Activated CD4-positive, alpha-beta T cell treated with anti-CD3 and anti-CD28 coated beads, Interleukin-2, Interleukin-6, amounts not matched to agents 100 ng/mL and 50 ng/mL, durations not matched to agents 16 hours and 8 hours (primary cell): ENCODE measurements at regions not wholly inside any gene's neighbourhood (a gene's known extent, or its start where the extent isn't known, plus 50 kb on each side); places are given as distances from the start of the nearest gene placed in this dataset.
"Not testable (repeated sequence)": the region's sequence is repeated elsewhere in the genome, so short reads cannot be mapped to it uniquely, and the experiment has no call there.

ENCODE experiments used
- DNase-seq: peaks from one replicate; pipeline ENCODE4 v3.0.0-alpha.2; 2020

GRCh38 chr13:69264362-69265334, 843.0 kb upstream of the ATXN8OS start:
- DNase-seq, result no peak

GRCh38 chr13:69243366-69243765, 864.3 kb upstream of the ATXN8OS start:
- DNase-seq, result no peak

GRCh38 chr13:69234171-69234570, 873.5 kb upstream of the ATXN8OS start:
- DNase-seq, result no peak

GRCh38 chr13:69226427-69226826, 881.2 kb upstream of the ATXN8OS start:
- no peak for DNase-seq

GRCh38 chr13:69221633-69222498, 885.8 kb upstream of the ATXN8OS start:
- not testable (repeated sequence) for DNase-seq

- no peak for DNase-seq
Measured at GRCh38 chr13:69213396-69213795, 894.2 kb upstream of the ATXN8OS start.

GRCh38 chr13:69204620-69205019, 903.0 kb upstream of the ATXN8OS start:
- no peak for DNase-seq

- no peak for DNase-seq
Measured at GRCh38 chr13:69202996-69203395, 904.6 kb upstream of the ATXN8OS start.

- no peak for DNase-seq
Measured at GRCh38 chr13:69199664-69200063, 908.0 kb upstream of the ATXN8OS start.

GRCh38 chr13:69198706-69199105, 908.9 kb upstream of the ATXN8OS start:
- no peak for DNase-seq

- DNase-seq, result no peak
Measured at GRCh38 chr13:69194130-69194529, 913.5 kb upstream of the ATXN8OS start.

- no peak for DNase-seq
Measured at GRCh38 chr13:69180034-69180433, 927.6 kb upstream of the ATXN8OS start.

- no peak for DNase-seq
Measured at GRCh38 chr13:69178000-69178399, 929.6 kb upstream of the ATXN8OS start.

GRCh38 chr13:69168436-69168835, 939.2 kb upstream of the ATXN8OS start:
- no peak for DNase-seq

GRCh38 chr13:69155136-69155535, 952.5 kb upstream of the ATXN8OS start:
- DNase-seq, result no peak

GRCh38 chr13:69142101-69142500, 965.5 kb upstream of the ATXN8OS start:
- DNase-seq, result no peak

GRCh38 chr13:69124996-69125395, 982.6 kb upstream of the ATXN8OS start:
- no peak for DNase-seq

GRCh38 chr13:69109891-69110525, 997.6 kb upstream of the ATXN8OS start:
- no peak for DNase-seq

GRCh38 chr13:69108486-69108885, 999.1 kb upstream of the ATXN8OS start:
- no peak for DNase-seq

- no peak for DNase-seq
Measured at GRCh38 chr13:69107436-69107835, 1000.2 kb upstream of the ATXN8OS start.

- DNase-seq, result no peak
Measured at GRCh38 chr13:69101841-69102240, 1005.8 kb upstream of the ATXN8OS start.

- no peak for DNase-seq
Measured at GRCh38 chr13:69094485-69094884, 1013.1 kb upstream of the ATXN8OS start.
